HUES64 (cell line): ENCODE measurements at regions not wholly inside any gene's neighbourhood (a gene's known extent, or its start where the extent isn't known, plus 50 kb on each side); places are given as distances from the start of the nearest gene placed in this dataset.
"Not testable (repeated sequence)": the region's sequence is repeated elsewhere in the genome, so short reads cannot be mapped to it uniquely, and the experiment has no call there.

Experiments used
- H3K27ac ChIP-seq: 2 replicates; pipeline ENCODE4 v1.7.0; 2013; ENCODE audit warnings: low read depth, low read length, inconsistent platforms
- H3K27me3 ChIP-seq: 2 replicates; pipeline ENCODE4 v1.6.1; 2013; ENCODE audit warnings: mild to moderate bottlenecking, low read length; ENCODE audit not compliant: insufficient read depth
- H3K36me3 ChIP-seq: 2 replicates; pipeline ENCODE4 v1.6.1; 2013; ENCODE audit warnings: mild to moderate bottlenecking, low read length; ENCODE audit not compliant: insufficient read depth
- H3K4me1 ChIP-seq: 2 replicates; pipeline ENCODE4 v1.6.1; 2013; ENCODE audit warnings: mild to moderate bottlenecking, low read length, moderate library complexity; ENCODE audit not compliant: insufficient read depth
- H3K4me3 ChIP-seq: 2 replicates; pipeline ENCODE4 v1.5.1; 2013; ENCODE audit warnings: mild to moderate bottlenecking, low read length, moderate library complexity
- H3K9ac ChIP-seq: 2 replicates; pipeline ENCODE4 v1.6.1; 2013; ENCODE audit warnings: mild to moderate bottlenecking, low read depth, low read length
- H3K9me3 ChIP-seq: 2 replicates; pipeline ENCODE4 v1.6.1; 2013; ENCODE audit warnings: low read depth, low read length; ENCODE audit not compliant: insufficient read depth
- WGBS: fragments of 150-250, 120-280 bp; methylation state at CpG from one replicate; pipeline ENCODE4 v1.1.7; 2013; ENCODE audit warnings: missing lambda C conversion rate; 5-methylcytosine and 5-hydroxymethylcytosine counted together

- H3K4me1 ChIP-seq, H3K36me3 ChIP-seq, H3K27ac ChIP-seq, H3K27me3 ChIP-seq, H3K4me3 ChIP-seq, H3K9ac ChIP-seq: not testable (repeated sequence)
- H3K9me3 ChIP-seq: peaks cover 10% of the 10 kb centered on the region; the same call in 1 of the 2 replicates
- 84% methylated on average over 5 of the region's 5 CpGs for WGBS
Measured at GRCh38 chr3:26514445-26515029, 108.0 kb upstream of the LRRC3B start.

- Histone ChIP-seq H3K27me3 (no peaks in the 10 kb centered on the region), H3K4me1 (peaks cover 7% of the 10 kb centered on the region; the same call in 1 of the 2 replicates), H3K4me3 (no peak overlapping the region), H3K27ac (no peak overlapping the region), H3K9me3 (peaks cover 10% of the 10 kb centered on the region; the same call in 1 of the 2 replicates), H3K9ac (no peak overlapping the region), H3K36me3 (no peaks in the 10 kb centered on the region)
- WGBS: 87% methylated on average over 1 of the region's 2 CpGs
Measured at GRCh38 chr3:26515351-26515750, 107.2 kb upstream of the LRRC3B start.

GRCh38 chr3:26521261-26521660 is 101.3 kb upstream of the LRRC3B start:
- Histone ChIP-seq H3K27ac (no peak overlapping the region), H3K27me3 (no peaks in the 10 kb centered on the region)
- no CpG with 5 or more reads among the region's 1 CpG for WGBS

GRCh38 chr3:26522919-26523318 is 99.7 kb upstream of the LRRC3B start:
- no peak overlapping the region for H3K9ac ChIP-seq
- 0 out of 2 replicates have a peak, but pooled peaks cover 2% of the 10 kb centered on the region for H3K9me3 ChIP-seq
- H3K36me3 ChIP-seq: no peaks in the 10 kb centered on the region
- H3K27ac ChIP-seq: no peak overlapping the region
- no peak overlapping the region for H3K4me3 ChIP-seq
- H3K4me1 ChIP-seq: no peaks in the 10 kb centered on the region
- 86% methylated on average over 1 of the region's 1 CpG for WGBS
- no peaks in the 10 kb centered on the region for H3K27me3 ChIP-seq

More at GRCh38 chr3:26521261-26521660, 101.3 kb upstream of the LRRC3B start:
- Histone ChIP-seq H3K9me3 (peaks cover 12% of the 10 kb centered on the region; the same call in 1 of the 2 replicates), H3K9ac (no peak overlapping the region), H3K4me3 (no peak overlapping the region), H3K36me3 (no peaks in the 10 kb centered on the region), H3K4me1 (no peaks in the 10 kb centered on the region)

GRCh38 chr3:26525013-26525412 is 97.6 kb upstream of the LRRC3B start:
- H3K9me3 ChIP-seq: 0 out of 2 replicates have a peak, but pooled peaks cover 2% of the 10 kb centered on the region
- no peak overlapping the region for H3K4me3 ChIP-seq
- H3K27me3 ChIP-seq: no peaks in the 10 kb centered on the region
- H3K36me3 ChIP-seq: no peaks in the 10 kb centered on the region
- H3K9ac ChIP-seq: no peak overlapping the region
- WGBS: 97% methylated on average over 2 of the region's 2 CpGs
- no peaks in the 10 kb centered on the region for H3K4me1 ChIP-seq
- no peak overlapping the region for H3K27ac ChIP-seq

GRCh38 chr3:26535151-26535550 is 87.4 kb upstream of the LRRC3B start:
- H3K9me3 ChIP-seq: no peaks in the 10 kb centered on the region
- no peaks in the 10 kb centered on the region for H3K27me3 ChIP-seq
- H3K4me3 ChIP-seq: no peak overlapping the region
- no peaks in the 10 kb centered on the region for H3K36me3 ChIP-seq
- H3K9ac ChIP-seq: no peak overlapping the region
- H3K27ac ChIP-seq: no peak overlapping the region
- H3K4me1 ChIP-seq: no peaks in the 10 kb centered on the region
- 57% methylated on average over 1 of the region's 2 CpGs for WGBS

- Histone ChIP-seq H3K9ac (no peak overlapping the region), H3K9me3 (no peaks in the 10 kb centered on the region), H3K27me3 (no peaks in the 10 kb centered on the region), H3K4me3 (no peak overlapping the region), H3K4me1 (no peaks in the 10 kb centered on the region), H3K36me3 (no peaks in the 10 kb centered on the region), H3K27ac (no peak overlapping the region)
- WGBS: 100% methylated on average over 2 of the region's 2 CpGs
Measured at GRCh38 chr3:26536955-26537354, 85.6 kb upstream of the LRRC3B start.

- H3K36me3 ChIP-seq: no peaks in the 10 kb centered on the region
- no peak overlapping the region for H3K9ac ChIP-seq
- no peaks in the 10 kb centered on the region for H3K27me3 ChIP-seq
- no peak overlapping the region for H3K4me3 ChIP-seq
- H3K27ac ChIP-seq: no peak overlapping the region
- H3K4me1 ChIP-seq: no peaks in the 10 kb centered on the region
- H3K9me3 ChIP-seq: no peaks in the 10 kb centered on the region
- 100% methylated on average over 1 of the region's 1 CpG for WGBS
Measured at GRCh38 chr3:26550413-26550812, 72.2 kb upstream of the LRRC3B start.

- Histone ChIP-seq H3K27ac (no peak overlapping the region), H3K4me3 (no peak overlapping the region), H3K9me3 (no peaks in the 10 kb centered on the region), H3K36me3 (no peaks in the 10 kb centered on the region), H3K27me3 (no peaks in the 10 kb centered on the region), H3K4me1 (no peaks in the 10 kb centered on the region), H3K9ac (no peak overlapping the region)
- WGBS: 92% methylated on average over 6 of the region's 6 CpGs
Measured at GRCh38 chr3:26556637-26557036, 65.9 kb upstream of the LRRC3B start.

- H3K4me3 ChIP-seq: no peak overlapping the region
- H3K27me3 ChIP-seq: no peaks in the 10 kb centered on the region
- H3K27ac ChIP-seq: no peak overlapping the region
- H3K9ac ChIP-seq: no peak overlapping the region
- H3K4me1 ChIP-seq: no peaks in the 10 kb centered on the region
- no peaks in the 10 kb centered on the region for H3K9me3 ChIP-seq
- WGBS: 95% methylated on average over 1 of the region's 1 CpG
- no peaks in the 10 kb centered on the region for H3K36me3 ChIP-seq
Measured at GRCh38 chr3:26558257-26558656, 64.3 kb upstream of the LRRC3B start.

- H3K27ac ChIP-seq: no peak overlapping the region
- H3K9ac ChIP-seq: no peak overlapping the region
- H3K9me3 ChIP-seq: no peaks in the 10 kb centered on the region
- no peaks in the 10 kb centered on the region for H3K4me1 ChIP-seq
- no peaks in the 10 kb centered on the region for H3K27me3 ChIP-seq
- WGBS: no CpG with 5 or more reads among the region's 3 CpGs
- H3K36me3 ChIP-seq: no peaks in the 10 kb centered on the region
- no peak overlapping the region for H3K4me3 ChIP-seq
Measured at GRCh38 chr3:26559227-26559626, 63.3 kb upstream of the LRRC3B start.

GRCh38 chr3:26560081-26560480 is 62.5 kb upstream of the LRRC3B start:
- no peaks in the 10 kb centered on the region for H3K9me3 ChIP-seq
- H3K36me3 ChIP-seq: no peaks in the 10 kb centered on the region
- no peak overlapping the region for H3K4me3 ChIP-seq
- 100% methylated on average over 1 of the region's 1 CpG for WGBS
- no peak overlapping the region for H3K9ac ChIP-seq
- no peaks in the 10 kb centered on the region for H3K27me3 ChIP-seq
- no peak overlapping the region for H3K27ac ChIP-seq
- H3K4me1 ChIP-seq: no peaks in the 10 kb centered on the region
